Prostate gland (tissue), 2 donors: ENCODE measurements at regions not wholly inside any gene's neighbourhood (a gene's known extent, or its start where the extent isn't known, plus 50 kb on each side); places are given as distances from the start of the nearest gene placed in this dataset.

Experiments
- POLR2AphosphoS5 ChIP-seq: sonication (generic); formaldehyde crosslinking; IDR thresholded peaks from one replicate; pipeline ENCODE4 v1.6.1; 2017; ENCODE audit warnings: antibody characterized with exemption
- TF ChIP-seq, protein P1 (sequence below), 4 experiments: fragments of 200-600 bp in 2 of 4; fragments of 450-650 bp in 2 of 4; sonication (generic) in 2 of 4; IDR thresholded peaks; 1 replicate in 3 of 4; 2 replicates in 1 of 4; pipeline ENCODE4 v1.5.1; 2016 to 2019; ENCODE audit warnings: antibody characterized with exemption in 4 of 4, mild to moderate bottlenecking in 2 of 4, moderate library complexity in 2 of 4

GRCh38 chr1:58922302-58923089, 138.6 kb upstream of the JUN start:
- TF ChIP-seq, protein P1, sequence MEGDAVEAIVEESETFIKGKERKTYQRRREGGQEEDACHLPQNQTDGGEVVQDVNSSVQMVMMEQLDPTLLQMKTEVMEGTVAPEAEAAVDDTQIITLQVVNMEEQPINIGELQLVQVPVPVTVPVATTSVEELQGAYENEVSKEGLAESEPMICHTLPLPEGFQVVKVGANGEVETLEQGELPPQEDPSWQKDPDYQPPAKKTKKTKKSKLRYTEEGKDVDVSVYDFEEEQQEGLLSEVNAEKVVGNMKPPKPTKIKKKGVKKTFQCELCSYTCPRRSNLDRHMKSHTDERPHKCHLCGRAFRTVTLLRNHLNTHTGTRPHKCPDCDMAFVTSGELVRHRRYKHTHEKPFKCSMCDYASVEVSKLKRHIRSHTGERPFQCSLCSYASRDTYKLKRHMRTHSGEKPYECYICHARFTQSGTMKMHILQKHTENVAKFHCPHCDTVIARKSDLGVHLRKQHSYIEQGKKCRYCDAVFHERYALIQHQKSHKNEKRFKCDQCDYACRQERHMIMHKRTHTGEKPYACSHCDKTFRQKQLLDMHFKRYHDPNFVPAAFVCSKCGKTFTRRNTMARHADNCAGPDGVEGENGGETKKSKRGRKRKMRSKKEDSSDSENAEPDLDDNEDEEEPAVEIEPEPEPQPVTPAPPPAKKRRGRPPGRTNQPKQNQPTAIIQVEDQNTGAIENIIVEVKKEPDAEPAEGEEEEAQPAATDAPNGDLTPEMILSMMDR (IDR thresholded peaks at IDR 0.05) = no peak
- peak; percentile 97 for TF ChIP-seq POLR2AphosphoS5
